ENCODE measurements at regions not wholly inside any gene's neighbourhood (a gene's known extent, or its start where the extent isn't known, plus 50 kb on each side); places are given as distances from the start of the nearest gene placed in this dataset.

GRCh38 chr15:46408312-46408711 lies 773.5 kb downstream of the SQOR start (continued):
- TF ChIP-seq, protein P1, sequence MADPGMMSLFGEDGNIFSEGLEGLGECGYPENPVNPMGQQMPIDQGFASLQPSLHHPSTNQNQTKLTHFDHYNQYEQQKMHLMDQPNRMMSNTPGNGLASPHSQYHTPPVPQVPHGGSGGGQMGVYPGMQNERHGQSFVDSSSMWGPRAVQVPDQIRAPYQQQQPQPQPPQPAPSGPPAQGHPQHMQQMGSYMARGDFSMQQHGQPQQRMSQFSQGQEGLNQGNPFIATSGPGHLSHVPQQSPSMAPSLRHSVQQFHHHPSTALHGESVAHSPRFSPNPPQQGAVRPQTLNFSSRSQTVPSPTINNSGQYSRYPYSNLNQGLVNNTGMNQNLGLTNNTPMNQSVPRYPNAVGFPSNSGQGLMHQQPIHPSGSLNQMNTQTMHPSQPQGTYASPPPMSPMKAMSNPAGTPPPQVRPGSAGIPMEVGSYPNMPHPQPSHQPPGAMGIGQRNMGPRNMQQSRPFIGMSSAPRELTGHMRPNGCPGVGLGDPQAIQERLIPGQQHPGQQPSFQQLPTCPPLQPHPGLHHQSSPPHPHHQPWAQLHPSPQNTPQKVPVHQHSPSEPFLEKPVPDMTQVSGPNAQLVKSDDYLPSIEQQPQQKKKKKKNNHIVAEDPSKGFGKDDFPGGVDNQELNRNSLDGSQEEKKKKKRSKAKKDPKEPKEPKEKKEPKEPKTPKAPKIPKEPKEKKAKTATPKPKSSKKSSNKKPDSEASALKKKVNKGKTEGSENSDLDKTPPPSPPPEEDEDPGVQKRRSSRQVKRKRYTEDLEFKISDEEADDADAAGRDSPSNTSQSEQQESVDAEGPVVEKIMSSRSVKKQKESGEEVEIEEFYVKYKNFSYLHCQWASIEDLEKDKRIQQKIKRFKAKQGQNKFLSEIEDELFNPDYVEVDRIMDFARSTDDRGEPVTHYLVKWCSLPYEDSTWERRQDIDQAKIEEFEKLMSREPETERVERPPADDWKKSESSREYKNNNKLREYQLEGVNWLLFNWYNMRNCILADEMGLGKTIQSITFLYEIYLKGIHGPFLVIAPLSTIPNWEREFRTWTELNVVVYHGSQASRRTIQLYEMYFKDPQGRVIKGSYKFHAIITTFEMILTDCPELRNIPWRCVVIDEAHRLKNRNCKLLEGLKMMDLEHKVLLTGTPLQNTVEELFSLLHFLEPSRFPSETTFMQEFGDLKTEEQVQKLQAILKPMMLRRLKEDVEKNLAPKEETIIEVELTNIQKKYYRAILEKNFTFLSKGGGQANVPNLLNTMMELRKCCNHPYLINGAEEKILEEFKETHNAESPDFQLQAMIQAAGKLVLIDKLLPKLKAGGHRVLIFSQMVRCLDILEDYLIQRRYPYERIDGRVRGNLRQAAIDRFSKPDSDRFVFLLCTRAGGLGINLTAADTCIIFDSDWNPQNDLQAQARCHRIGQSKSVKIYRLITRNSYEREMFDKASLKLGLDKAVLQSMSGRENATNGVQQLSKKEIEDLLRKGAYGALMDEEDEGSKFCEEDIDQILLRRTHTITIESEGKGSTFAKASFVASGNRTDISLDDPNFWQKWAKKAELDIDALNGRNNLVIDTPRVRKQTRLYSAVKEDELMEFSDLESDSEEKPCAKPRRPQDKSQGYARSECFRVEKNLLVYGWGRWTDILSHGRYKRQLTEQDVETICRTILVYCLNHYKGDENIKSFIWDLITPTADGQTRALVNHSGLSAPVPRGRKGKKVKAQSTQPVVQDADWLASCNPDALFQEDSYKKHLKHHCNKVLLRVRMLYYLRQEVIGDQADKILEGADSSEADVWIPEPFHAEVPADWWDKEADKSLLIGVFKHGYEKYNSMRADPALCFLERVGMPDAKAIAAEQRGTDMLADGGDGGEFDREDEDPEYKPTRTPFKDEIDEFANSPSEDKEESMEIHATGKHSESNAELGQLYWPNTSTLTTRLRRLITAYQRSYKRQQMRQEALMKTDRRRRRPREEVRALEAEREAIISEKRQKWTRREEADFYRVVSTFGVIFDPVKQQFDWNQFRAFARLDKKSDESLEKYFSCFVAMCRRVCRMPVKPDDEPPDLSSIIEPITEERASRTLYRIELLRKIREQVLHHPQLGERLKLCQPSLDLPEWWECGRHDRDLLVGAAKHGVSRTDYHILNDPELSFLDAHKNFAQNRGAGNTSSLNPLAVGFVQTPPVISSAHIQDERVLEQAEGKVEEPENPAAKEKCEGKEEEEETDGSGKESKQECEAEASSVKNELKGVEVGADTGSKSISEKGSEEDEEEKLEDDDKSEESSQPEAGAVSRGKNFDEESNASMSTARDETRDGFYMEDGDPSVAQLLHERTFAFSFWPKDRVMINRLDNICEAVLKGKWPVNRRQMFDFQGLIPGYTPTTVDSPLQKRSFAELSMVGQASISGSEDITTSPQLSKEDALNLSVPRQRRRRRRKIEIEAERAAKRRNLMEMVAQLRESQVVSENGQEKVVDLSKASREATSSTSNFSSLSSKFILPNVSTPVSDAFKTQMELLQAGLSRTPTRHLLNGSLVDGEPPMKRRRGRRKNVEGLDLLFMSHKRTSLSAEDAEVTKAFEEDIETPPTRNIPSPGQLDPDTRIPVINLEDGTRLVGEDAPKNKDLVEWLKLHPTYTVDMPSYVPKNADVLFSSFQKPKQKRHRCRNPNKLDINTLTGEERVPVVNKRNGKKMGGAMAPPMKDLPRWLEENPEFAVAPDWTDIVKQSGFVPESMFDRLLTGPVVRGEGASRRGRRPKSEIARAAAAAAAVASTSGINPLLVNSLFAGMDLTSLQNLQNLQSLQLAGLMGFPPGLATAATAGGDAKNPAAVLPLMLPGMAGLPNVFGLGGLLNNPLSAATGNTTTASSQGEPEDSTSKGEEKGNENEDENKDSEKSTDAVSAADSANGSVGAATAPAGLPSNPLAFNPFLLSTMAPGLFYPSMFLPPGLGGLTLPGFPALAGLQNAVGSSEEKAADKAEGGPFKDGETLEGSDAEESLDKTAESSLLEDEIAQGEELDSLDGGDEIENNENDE (IDR thresholded peaks at IDR 0.05; ENCODE audit: insufficient replicate concordance, low read length) = no peak
- TF ChIP-seq SIRT6 (IDR thresholded peaks at IDR 0.05; ENCODE audit: low read length) = no peak
- TF ChIP-seq CEBPB (IDR thresholded peaks at IDR 0.05; ENCODE audit: low read depth, low read length) = no peak

Measured in H1 (cell line).